Fibroblast of mammary gland (primary cell): ENCODE measurements at regions not wholly inside any gene's neighbourhood (a gene's known extent, or its start where the extent isn't known, plus 50 kb on each side); places are given as distances from the start of the nearest gene placed in this dataset.
A peak's percentile ranks its signal among the peaks of the same experiment; 100 is the strongest.

Experiments used
- DNase-seq: peaks from one replicate; pipeline ENCODE4 v3.0.0-alpha.2; 2010; ENCODE audit warnings: low read depth
- H3K4me3 ChIP-seq: 2 replicates; pipeline ENCODE4 v1.5.1; 2011; ENCODE audit warnings: low read depth, mild to moderate bottlenecking, low read length, moderate library complexity; ENCODE audit not compliant: control insufficient read depth
- TF ChIP-seq, protein P1 (sequence below): conservative IDR thresholded peaks from 2 replicates; pipeline ENCODE4 v1.5.1; 2011; ENCODE audit warnings: low read depth, low read length, inconsistent platforms; ENCODE audit not compliant: control insufficient read depth, insufficient read depth

DNA sequence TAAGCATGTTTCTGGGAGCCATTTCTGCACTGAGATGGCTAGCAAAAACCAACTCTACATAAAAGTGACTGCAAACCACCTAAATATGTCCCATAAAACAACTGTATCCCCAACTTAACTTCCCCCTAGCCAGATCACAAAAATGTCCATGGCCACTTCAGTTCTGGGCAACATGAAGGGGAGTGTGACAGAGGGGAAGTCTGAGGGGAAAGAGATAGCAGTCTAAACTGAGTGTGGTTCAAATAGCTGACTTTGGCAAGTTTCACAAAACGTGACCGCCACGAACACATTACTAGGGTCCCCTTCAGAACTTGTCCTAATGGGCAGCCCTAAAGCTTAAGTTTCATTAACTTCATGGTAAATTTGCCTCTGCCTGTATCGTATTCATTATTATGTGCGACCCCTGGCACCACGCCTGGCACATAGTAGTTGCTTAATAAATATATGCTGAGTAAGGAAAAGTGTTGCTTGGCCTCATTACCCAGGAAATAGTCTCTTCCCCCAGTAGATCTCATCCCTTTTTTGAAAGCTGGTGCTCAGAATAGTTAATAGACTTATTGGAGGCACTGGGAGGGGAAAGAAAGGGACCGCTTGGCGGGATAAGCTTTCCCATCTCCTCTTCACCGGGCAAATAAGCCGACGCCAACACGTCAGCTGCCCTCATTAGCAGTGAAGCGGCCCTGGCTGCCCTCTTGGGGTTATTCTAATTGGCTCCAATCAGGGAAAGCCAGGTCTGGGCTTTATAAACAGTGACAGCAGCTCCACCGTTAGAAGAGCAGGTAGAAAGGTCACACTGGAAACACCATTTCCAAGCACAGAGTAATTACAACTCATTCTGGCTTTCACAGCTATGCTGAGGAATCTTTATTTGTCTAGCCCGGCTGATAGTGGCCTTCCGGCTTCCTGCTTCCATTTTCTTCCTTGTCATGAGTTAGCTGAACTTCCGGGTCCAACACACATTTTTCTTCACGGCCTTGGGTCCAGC is 122.1 kb downstream of the LRIG2 start:
- no peak overlapping the region for H3K4me3 ChIP-seq
- no peak for DNase-seq
- TF ChIP-seq, protein P1, sequence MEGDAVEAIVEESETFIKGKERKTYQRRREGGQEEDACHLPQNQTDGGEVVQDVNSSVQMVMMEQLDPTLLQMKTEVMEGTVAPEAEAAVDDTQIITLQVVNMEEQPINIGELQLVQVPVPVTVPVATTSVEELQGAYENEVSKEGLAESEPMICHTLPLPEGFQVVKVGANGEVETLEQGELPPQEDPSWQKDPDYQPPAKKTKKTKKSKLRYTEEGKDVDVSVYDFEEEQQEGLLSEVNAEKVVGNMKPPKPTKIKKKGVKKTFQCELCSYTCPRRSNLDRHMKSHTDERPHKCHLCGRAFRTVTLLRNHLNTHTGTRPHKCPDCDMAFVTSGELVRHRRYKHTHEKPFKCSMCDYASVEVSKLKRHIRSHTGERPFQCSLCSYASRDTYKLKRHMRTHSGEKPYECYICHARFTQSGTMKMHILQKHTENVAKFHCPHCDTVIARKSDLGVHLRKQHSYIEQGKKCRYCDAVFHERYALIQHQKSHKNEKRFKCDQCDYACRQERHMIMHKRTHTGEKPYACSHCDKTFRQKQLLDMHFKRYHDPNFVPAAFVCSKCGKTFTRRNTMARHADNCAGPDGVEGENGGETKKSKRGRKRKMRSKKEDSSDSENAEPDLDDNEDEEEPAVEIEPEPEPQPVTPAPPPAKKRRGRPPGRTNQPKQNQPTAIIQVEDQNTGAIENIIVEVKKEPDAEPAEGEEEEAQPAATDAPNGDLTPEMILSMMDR = no peak

DNA sequence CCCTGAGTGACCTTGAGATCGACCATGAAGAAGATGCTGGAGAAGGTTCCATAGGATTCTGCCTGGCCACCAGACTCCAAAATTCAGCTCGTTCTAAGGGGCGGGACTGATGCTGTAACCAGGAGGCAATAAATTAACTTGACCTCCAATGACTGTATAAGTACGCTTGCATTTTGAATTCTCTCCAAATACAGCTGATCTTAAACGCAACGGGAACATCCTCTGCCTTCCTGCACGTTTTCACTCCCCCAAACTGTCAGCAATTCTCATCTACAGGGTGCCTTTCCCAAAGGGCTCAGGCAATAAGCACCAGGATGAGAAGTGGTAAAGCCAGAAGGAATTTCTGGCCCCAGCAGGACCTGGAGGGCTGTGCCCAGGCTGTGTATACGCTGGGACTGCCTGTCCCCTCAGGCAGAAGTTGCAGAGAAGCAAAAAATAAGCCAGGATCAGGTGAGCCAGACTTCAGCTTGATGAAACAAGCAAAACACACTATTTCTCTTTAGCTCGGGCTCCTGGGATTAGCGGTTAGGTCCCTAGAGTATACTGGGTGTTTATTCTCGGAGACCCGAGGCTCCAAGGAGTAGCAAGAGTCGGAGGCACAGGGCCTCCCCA is 124.8 kb downstream of the LRIG2 start:
- H3K4me3 ChIP-seq = no peak overlapping the region
- TF ChIP-seq, protein P1 = no peak
- DNase-seq = peak; percentile 24

DNA sequence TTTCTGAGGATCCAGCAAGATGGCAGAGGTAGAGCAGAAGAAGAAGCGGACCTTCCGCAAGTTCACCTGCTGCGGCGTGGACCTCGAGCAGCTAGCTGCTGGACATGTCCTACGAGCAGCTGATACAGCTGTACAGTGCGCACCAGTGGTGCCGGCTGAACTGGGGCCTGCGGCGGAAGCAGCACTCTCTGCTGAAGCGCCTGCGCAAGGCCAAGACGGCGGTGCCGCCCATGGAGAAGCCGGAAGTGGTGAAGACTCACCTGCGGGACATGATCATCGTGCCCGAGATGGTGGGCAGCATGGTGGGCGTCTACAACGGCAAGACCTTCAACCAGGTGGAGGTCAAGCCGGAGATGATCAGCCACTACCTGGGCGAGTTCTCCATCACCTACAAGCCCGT is 125.8 kb downstream of the LRIG2 start:
- H3K4me3 ChIP-seq = no peak overlapping the region
- TF ChIP-seq, protein P1 = no peak
- DNase-seq = no peak

DNA sequence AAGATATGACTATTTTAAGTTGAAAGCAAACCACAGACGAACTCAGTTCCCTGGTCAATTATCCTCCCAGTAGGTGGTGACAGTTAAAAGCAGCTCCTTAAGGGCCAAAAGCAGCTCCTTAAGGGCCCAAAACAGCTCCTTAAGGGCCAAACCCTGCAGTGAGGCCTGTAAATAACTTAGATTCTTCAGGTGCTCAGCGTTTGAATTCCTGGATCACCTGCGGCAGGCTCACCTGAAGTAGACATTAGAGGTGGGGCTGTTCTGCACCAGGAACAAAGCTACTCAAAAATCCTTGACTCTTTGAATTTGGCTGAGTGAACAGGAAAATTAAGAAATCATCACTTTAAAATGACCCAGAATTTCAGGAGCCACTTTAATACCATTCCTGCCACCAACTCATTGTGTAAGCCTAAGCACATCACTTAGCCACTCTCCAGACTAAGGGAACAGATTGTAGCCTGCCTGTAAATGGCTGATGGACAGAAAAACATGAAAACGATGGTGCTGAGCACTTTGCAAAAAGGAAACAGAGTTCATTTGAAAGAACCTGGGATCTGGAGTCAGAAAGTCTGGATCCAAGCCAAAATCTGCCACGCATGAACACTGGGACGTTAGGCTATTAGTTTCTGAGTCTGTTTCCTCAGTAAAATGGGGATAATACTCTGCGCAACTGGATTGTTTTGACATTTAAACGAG is 126.9 kb downstream of the LRIG2 start:
- TF ChIP-seq, protein P1 = no peak
- H3K4me3 ChIP-seq = no peak overlapping the region
- DNase-seq = no peak

DNA sequence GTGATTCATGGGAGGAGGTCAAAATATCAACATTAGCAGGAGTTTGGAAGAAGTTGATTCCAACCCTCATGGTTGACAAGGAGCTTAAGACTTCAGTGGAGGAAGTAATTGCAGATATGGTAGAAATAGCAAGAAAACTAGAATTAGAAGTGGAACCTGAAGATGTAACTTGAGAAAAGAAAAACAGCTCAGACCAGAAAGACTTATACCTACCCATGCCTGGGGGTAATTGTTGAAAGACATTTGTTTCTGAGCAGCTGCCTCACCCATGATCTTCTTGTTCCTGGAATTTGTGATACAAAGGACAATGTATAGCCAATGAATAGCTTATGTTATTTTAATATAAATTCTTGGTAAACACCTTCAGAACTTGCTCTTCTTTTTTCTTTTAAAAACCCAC is 128.6 kb downstream of the LRIG2 start:
- DNase-seq = no peak
- H3K4me3 ChIP-seq = no peak overlapping the region
- TF ChIP-seq, protein P1 = no peak

DNA sequence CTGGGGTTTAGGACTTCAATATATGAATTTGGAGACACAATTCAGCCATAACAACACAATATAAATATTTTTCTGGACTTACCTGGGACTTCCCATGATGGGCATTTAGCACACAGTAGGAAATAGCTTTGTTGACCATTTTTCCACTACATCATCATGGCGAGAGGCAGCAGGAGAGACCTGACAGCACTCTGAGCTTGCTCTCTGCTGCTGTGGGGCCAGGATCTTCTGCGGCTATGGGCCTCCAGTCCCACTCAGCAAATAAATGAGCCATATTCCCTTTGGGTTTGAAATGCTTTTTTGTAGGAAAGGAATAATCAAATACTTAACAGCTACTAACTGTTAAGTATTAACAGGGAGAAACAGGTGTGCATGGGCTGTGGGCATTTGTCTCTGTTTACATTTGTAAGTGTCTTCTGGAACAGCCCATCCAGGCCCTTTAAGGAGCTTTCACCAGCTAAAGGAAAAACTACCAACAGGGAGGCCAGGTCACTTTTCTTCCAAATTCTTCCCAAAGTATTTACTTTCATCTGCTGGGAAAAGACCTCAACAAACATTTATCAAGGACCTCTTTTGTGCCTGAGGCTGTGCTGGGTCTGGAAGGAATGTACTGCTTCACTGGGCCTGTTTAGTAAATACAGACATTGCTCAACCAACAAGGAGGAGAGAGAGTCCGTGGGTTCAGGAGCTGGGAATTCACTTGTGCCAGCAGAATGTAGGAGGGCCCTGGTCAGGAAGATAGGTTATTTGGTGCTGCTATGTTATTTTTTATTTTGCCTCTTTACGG is 133.2 kb downstream of the LRIG2 start:
- TF ChIP-seq, protein P1 = no peak
- no peak for DNase-seq
- H3K4me3 ChIP-seq = no peak overlapping the region
